ENCODE measurements at regions not wholly inside any gene's neighbourhood (a gene's known extent, or its start where the extent isn't known, plus 50 kb on each side); places are given as distances from the start of the nearest gene placed in this dataset.

GRCh38 chr14:36083317-36083716 is 93.2 kb downstream of the PTCSC3 start:
- ATAC-seq, result no peak
- DNase-seq (ENCODE audit: missing footprints), result no peak
- intact Hi-C loops (cut with DNase I), result no loop called here

GRCh38 chr14:36078080-36078479 is 98.4 kb downstream of the PTCSC3 start:
- ATAC-seq (no peak), DNase-seq (ENCODE audit: missing footprints) (no peak)
- intact Hi-C loops (cut with DNase I), result no loop called here

GRCh38 chr14:36076197-36076596 is 100.3 kb downstream of the PTCSC3 start:
- no peak for ATAC-seq
- intact Hi-C loops (cut with DNase I), result no loop called here
- no peak for DNase-seq (ENCODE audit: missing footprints)

GRCh38 chr14:36075203-36075602 is 101.3 kb downstream of the PTCSC3 start:
- ATAC-seq (no peak), DNase-seq (ENCODE audit: missing footprints) (no peak)
- intact Hi-C loops (cut with DNase I), result no loop called here

- no peak for ATAC-seq
- intact Hi-C loops (cut with DNase I), result no loop called here
- DNase-seq (ENCODE audit: missing footprints), result no peak
These were observed 105.8 kb downstream of the PTCSC3 start for GRCh38 chr14:36070720-36071043.

- intact Hi-C loops (cut with DNase I), result no loop called here
- ATAC-seq (peak; percentile 60), DNase-seq (ENCODE audit: missing footprints) (no peak)
These were observed 106.3 kb downstream of the PTCSC3 start for GRCh38 chr14:36070031-36070719.

- ATAC-seq, result peak; percentile 57
- no peak for DNase-seq (ENCODE audit: missing footprints)
- intact Hi-C loops (cut with DNase I), result no loop called here
These were observed 107.0 kb downstream of the PTCSC3 start for GRCh38 chr14:36069535-36069900.

GRCh38 chr14:36068777-36069534 is 107.6 kb downstream of the PTCSC3 start:
- DNase-seq (ENCODE audit: missing footprints) (no peak), ATAC-seq (no peak)
- intact Hi-C loops (cut with DNase I), result no loop called here

- no peak for ATAC-seq
- intact Hi-C loops (cut with DNase I), result no loop called here
- no peak for DNase-seq (ENCODE audit: missing footprints)
These were observed 108.9 kb downstream of the PTCSC3 start for GRCh38 chr14:36067428-36068187.

- intact Hi-C loops (cut with DNase I), result no loop called here
- DNase-seq (ENCODE audit: missing footprints), result no peak
- ATAC-seq, result no peak
These were observed 109.9 kb downstream of the PTCSC3 start for GRCh38 chr14:36066636-36067035.

- DNase-seq (ENCODE audit: missing footprints) (no peak), ATAC-seq (no peak)
- intact Hi-C loops (cut with DNase I), result no loop called here
These were observed 110.7 kb downstream of the PTCSC3 start for GRCh38 chr14:36065831-36066230.

GRCh38 chr14:36059531-36059930 is 117.0 kb downstream of the PTCSC3 start:
- ATAC-seq, result no peak
- no peak for DNase-seq (ENCODE audit: missing footprints)
- intact Hi-C loops (cut with DNase I), result no loop called here

GRCh38 chr14:36057452-36058116 is 118.9 kb downstream of the PTCSC3 start:
- ATAC-seq, result no peak
- DNase-seq (ENCODE audit: missing footprints), result no peak
- intact Hi-C loops (cut with DNase I), result no loop called here

- ATAC-seq, result no peak
- DNase-seq (ENCODE audit: missing footprints), result no peak
These were observed 119.7 kb downstream of the PTCSC3 start for GRCh38 chr14:36056845-36057244.

GRCh38 chr14:36055681-36056225 is 120.8 kb downstream of the PTCSC3 start:
- ATAC-seq, result no peak
- intact Hi-C loops (cut with DNase I), result no loop called here
- DNase-seq (ENCODE audit: missing footprints), result no peak

More at GRCh38 chr14:36056845-36057244, 119.7 kb downstream of the PTCSC3 start:
- intact Hi-C loops (cut with DNase I), result no loop called here

GRCh38 chr14:36055052-36055378 is 121.5 kb downstream of the PTCSC3 start:
- DNase-seq (ENCODE audit: missing footprints) (no peak), ATAC-seq (no peak)
- intact Hi-C loops (cut with DNase I), result no loop called here

- peak; percentile 83 for ATAC-seq
- intact Hi-C loops (cut with DNase I), result no loop called here
- DNase-seq (ENCODE audit: missing footprints), result no peak
These were observed 122.0 kb downstream of the PTCSC3 start for GRCh38 chr14:36054353-36055051.

GRCh38 chr14:36052681-36053080 is 123.8 kb downstream of the PTCSC3 start:
- DNase-seq (ENCODE audit: missing footprints) (no peak), ATAC-seq (no peak)
- intact Hi-C loops (cut with DNase I), result no loop called here

GRCh38 chr14:36052063-36052462 is 124.5 kb downstream of the PTCSC3 start:
- no peak for DNase-seq (ENCODE audit: missing footprints)
- ATAC-seq, result no peak
- intact Hi-C loops (cut with DNase I), result no loop called here
